ENCODE measurements at regions not wholly inside any gene's neighbourhood (a gene's known extent, or its start where the extent isn't known, plus 50 kb on each side); places are given as distances from the start of the nearest gene placed in this dataset.

GRCh38 chr6:138681627-138682026 lies 91.9 kb upstream of the CCDC28A start:
- H3T11ph ChIP-seq (ENCODE audit: low read length), result no peak overlapping the region
- H2BK20ac ChIP-seq (ENCODE audit: low read depth, low read length, poor library complexity, severe bottlenecking), result no peak overlapping the region
- H2BK12ac ChIP-seq (ENCODE audit: insufficient read length, low read depth, low read length), result no peak overlapping the region
- Mint-ChIP-seq H3K9me3 (no peaks in the 10 kb centered on the region), H3K27ac (peak overlapping the region in 2 of 3 experiments; percentile 22 to 34; a peak in 1 of 7 replicates), H3K4me3 (no peak overlapping the region), H3K36me3 (ENCODE audit: insufficient read depth in 1 of 3, low read depth in 3 of 3) (peaks cover 0 to 7% (median 4%) of the 10 kb centered on the region in 3 experiments; a peak in 3 of 7 replicates), H3K27me3 (ENCODE audit: low read depth) (no peaks in the 10 kb centered on the region), H3K4me1 (peaks cover 7 to 8% of the 10 kb centered on the region in 2 experiments; a peak in 3 of 4 replicates)
- H3K79me2 ChIP-seq (ENCODE audit: insufficient read depth, low read length), result no peaks in the 10 kb centered on the region; the same call in 1 of the 2 replicates
- TF ChIP-seq CTCF (conservative IDR thresholded peaks at IDR 0.05), result no peak
- H3K27me3 ChIP-seq (ENCODE audit: insufficient read depth, low read length), result no peaks in the 10 kb centered on the region
- no peak overlapping the region for H4K91ac ChIP-seq (ENCODE audit: insufficient read length, low read depth, low read length)
- no peak for DNase-seq
- peaks cover 2% of the 10 kb centered on the region for H3K79me1 ChIP-seq (ENCODE audit: insufficient read depth, low read depth, low read length, poor library complexity, severe bottlenecking)
- WGBS (ENCODE audit: extremely low coverage, insufficient read length, low lambda C conversion rate), result no CpG with 5 or more reads among the region's 4 CpGs
- H3K4me2 ChIP-seq (ENCODE audit: insufficient read depth, insufficient read length, low read length), result no peak overlapping the region
- H3K18ac ChIP-seq (ENCODE audit: insufficient read length, low read depth, low read length), result no peak overlapping the region
- H3K27ac ChIP-seq (ENCODE audit: insufficient read length, low read depth, low read length), result no peak overlapping the region
- no peak overlapping the region for H3K9ac ChIP-seq (ENCODE audit: extremely low read depth, insufficient read length, low read length)
- no peak overlapping the region for H3K56ac ChIP-seq (ENCODE audit: insufficient read length, low read depth, low read length)
- H3K23ac ChIP-seq (ENCODE audit: insufficient read length, low read depth, low read length), result no peak overlapping the region
- H4K5ac ChIP-seq (ENCODE audit: insufficient read length, low read depth, low read length), result no peak overlapping the region
- H2AK5ac ChIP-seq (ENCODE audit: insufficient read length, low read length), result no peak overlapping the region
- H3K14ac ChIP-seq (ENCODE audit: insufficient read depth, low read length), result no peak overlapping the region
- H4K20me1 ChIP-seq (ENCODE audit: control insufficient read depth, insufficient read depth, insufficient read length), result no peaks in the 10 kb centered on the region
- H3K23me2 ChIP-seq (ENCODE audit: insufficient read length, low read depth, low read length, poor library complexity, severe bottlenecking), result no peaks in the 10 kb centered on the region
- H2BK120ac ChIP-seq (ENCODE audit: low read depth, low read length, poor library complexity, severe bottlenecking), result no peak overlapping the region
- no peak overlapping the region for H3K4ac ChIP-seq (ENCODE audit: low read depth, low read length)
- H2BK15ac ChIP-seq (ENCODE audit: low read depth, low read length), result no peak overlapping the region
- no peak overlapping the region for H4K8ac ChIP-seq (replicated peaks; ENCODE audit: insufficient read length, low read depth, low read length)
- H3K4me1 ChIP-seq (ENCODE audit: insufficient read depth, low read length), result no peaks in the 10 kb centered on the region
- H2BK5ac ChIP-seq (ENCODE audit: insufficient read length, low read length), result no peak overlapping the region
- no peak overlapping the region for H2AFZ ChIP-seq (ENCODE audit: low read length)
- no peaks in the 10 kb centered on the region for H3K9me3 ChIP-seq (ENCODE audit: control insufficient read depth, low read depth, low read length)
